H54 (cell line): ENCODE measurements at regions not wholly inside any gene's neighbourhood (a gene's known extent, or its start where the extent isn't known, plus 50 kb on each side); places are given as distances from the start of the nearest gene placed in this dataset.
"Not testable (repeated sequence)": the region's sequence is repeated elsewhere in the genome, so short reads cannot be mapped to it uniquely, and the experiment has no call there.

Experiments
- DNase-seq: peaks from one replicate; pipeline ENCODE4 v3.0.0; 2011; ENCODE audit warnings: low spot score, mixed read lengths; ENCODE audit not compliant: insufficient read length
- FAIRE-seq: peaks from 3 replicates; lab custom pipeline; 2011; peaks lifted over from hg19 to GRCh38; lab: Jason Lieb, UNC
- POLR2A ChIP-seq: IDR thresholded peaks from 2 replicates; pipeline ENCODE4 v1.6.1; 2011; ENCODE audit warnings: low read depth, mild to moderate bottlenecking, low read length

DNA sequence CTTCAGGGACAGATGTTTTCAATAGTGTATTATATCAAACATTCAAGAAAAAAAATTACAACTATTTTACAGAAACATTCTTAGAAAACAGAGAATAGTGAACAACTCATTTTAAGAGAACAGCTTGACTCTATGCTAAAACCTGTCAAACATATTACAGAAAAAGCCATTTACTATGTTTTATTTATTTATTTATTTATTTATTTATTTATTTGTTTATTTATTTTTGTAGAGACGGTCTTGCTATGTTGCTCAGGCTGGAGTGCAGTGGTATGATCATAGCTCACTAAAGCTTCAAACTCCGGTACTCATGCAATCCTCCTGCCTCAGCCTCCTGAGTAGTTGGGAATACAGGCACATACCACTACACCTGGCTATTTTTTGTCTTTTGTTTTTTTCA, 317.9 kb upstream of the HTR1E start:
- FAIRE-seq (no peak), DNase-seq (no peak)
- no peak for TF ChIP-seq POLR2A

DNA sequence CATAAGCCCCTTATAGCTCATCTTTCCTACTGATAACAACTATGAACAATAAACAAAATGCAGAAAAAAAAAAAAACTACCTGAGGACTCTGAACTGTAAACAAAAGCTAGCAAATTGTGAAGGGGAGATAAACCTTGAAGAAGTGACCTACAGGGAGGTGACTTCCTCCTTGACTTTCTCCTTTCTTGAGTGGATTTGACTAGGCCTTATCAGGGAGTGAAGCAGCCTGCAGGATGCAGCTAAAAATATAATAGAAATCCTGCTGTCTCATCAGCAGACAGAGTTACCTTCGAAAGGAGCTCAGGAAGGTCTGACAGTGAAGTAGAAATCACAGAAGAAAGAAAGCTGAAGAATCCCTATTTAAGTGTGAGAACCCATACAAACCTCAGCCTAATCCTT, 322.0 kb upstream of the HTR1E start:
- no peak for TF ChIP-seq POLR2A
- no peak for FAIRE-seq
- DNase-seq = no peak

DNA sequence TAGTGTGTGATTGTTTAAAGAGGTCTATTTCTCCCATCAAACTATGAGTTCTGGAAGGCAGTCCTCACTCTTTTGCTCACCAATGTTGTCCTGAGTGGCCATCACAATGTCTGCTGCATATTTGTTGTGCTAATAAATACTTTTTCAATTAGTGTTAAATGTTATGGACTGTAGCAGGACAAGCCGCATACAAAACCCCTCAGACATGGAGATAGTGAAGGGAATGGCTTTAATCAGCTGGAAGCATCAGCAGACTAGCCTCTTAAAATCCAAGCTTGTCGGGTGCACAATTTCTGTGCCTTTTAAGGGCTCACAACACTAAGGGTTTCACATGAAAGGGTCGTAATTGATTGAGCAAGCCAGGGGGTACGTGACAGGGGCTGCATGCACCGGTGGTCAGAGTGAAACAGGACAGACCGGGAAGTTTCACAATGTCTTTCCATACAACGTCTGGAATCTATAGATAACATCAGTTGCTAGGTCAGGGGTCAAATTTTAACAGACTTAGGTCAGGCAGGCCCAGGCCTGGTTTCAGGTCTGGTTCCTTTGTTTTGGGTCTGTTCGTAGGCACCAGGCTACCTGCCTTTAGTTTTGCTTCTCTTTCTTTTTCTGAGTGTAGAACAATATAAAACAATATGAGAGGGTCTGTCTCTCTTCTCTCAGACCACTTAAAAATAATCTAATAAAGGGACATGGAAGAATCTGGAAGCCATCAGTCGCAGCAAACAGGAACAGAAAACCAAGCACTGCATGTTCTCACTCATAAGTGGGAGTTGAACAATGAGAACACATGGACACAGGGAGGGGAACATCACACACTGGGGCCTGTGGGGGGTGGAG, 327.6 kb upstream of the HTR1E start:
- no peak for DNase-seq
- TF ChIP-seq POLR2A = no peak
- FAIRE-seq = no peak

GRCh38 chr6:86603364-86603763, 334.0 kb upstream of the HTR1E start:
- not testable (repeated sequence) for DNase-seq, FAIRE-seq

GRCh38 chr6:86602093-86602492, 335.2 kb upstream of the HTR1E start:
- DNase-seq, FAIRE-seq: not testable (repeated sequence)

- FAIRE-seq, DNase-seq: not testable (repeated sequence)
Measured at GRCh38 chr6:86598969-86599368, 338.4 kb upstream of the HTR1E start.

DNA sequence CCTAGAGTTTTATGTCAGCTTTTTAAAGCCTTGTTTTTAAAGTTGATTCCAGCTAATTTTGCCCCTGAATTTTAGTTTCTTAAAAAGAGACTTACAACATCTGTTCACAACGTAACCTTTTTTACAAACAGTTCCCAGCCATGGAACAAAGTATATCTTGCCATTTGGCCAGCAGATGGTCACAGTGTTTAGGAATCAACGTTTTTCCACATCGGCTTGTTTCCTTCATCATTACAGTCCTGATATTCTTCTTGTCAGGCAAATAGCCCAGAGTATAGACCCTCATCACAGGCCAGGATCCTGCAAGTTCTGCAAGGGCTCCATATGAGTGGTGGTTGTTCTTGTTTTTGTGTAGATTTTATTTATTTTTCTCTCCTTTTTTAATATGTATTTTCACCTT, 341.7 kb upstream of the HTR1E start:
- FAIRE-seq = no peak
- no peak for DNase-seq
- TF ChIP-seq POLR2A = no peak

GRCh38 chr6:86586195-86586594, 351.1 kb upstream of the HTR1E start:
- no peak for DNase-seq
- FAIRE-seq = no peak
- no peak for TF ChIP-seq POLR2A

DNA sequence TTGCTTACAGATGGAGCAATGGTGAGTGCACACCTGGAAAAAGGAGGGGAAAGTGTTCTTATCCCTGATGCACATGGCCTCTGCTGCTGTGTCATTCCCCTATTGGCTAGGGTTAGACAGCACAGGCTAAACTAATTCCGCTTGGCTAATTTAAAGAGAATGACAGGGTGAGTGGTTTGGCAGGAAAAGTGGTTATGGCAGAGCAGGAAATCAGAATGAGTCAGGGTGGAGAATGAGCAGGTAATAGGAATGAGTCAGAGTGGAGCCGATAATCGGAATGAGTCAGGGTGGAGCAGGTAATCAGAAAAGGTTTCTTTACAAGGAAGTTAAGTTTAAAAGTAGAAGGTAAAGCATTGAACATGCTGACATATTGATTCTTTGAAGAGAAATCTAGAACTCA, 355.5 kb upstream of the HTR1E start:
- TF ChIP-seq POLR2A = no peak
- no peak for DNase-seq
- no peak for FAIRE-seq

DNA sequence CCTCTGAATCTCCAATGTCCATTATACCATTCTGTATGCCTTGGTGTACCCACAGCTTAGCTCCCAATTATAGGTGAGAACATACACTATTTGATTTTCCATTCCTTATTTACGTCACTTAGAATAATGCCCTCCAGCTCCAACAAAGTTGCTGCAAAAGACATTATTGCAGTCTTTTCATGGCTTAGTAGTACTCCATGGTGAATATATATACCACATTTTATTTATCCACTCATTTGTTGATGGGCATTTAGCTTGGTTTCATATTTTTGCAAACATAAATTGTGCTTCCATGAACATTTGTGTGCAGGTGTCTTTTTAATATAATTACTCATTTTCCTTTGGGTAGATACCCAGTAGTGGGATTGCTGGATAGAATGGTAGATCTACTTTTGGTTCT, 374.1 kb upstream of the HTR1E start:
- no peak for TF ChIP-seq POLR2A
- FAIRE-seq (no peak), DNase-seq (no peak)

DNA sequence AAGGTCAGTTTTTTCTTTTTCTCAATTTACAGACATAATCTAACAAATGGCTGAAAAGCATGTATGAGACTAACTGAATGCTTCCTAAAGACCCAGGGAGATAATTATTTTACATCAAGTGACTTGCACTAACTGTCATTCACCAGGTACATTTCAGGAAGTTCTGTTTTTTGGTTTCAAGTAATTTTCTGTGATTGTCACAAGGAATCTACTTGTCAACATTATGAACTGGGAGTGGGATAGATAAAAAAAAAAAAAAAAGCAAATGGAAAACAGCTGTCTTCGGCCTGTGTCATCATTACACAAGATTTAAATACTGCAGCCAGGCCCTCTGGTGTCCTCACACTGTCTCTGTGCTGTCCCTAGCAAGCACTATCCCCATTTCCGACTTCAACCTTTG, 379.0 kb upstream of the HTR1E start:
- DNase-seq (no peak), FAIRE-seq (no peak)
- no peak for TF ChIP-seq POLR2A

- DNase-seq = no peak
- no peak for TF ChIP-seq POLR2A
- no peak for FAIRE-seq
Measured at GRCh38 chr6:86537292-86537861, 400.0 kb upstream of the HTR1E start.

DNA sequence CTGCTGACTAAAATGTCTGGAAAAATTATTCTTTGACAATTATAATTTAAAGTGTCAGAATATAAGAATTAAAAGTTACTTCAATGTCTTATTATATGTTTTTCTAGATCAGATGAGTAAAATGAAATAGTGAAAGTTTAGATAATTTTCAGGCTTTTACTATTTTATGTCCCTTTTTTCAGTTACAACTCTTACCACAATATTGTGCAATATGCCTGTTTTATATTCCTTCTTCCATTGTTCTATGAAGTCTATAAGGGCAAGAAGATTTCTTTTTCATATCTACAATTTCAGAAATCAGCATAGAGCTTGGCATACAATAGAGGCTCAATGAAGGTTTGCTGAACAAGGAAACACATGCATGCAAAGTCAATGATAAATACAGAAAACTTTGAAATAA, 401.2 kb upstream of the HTR1E start:
- FAIRE-seq = no peak
- DNase-seq = no peak
- no peak for TF ChIP-seq POLR2A

DNA sequence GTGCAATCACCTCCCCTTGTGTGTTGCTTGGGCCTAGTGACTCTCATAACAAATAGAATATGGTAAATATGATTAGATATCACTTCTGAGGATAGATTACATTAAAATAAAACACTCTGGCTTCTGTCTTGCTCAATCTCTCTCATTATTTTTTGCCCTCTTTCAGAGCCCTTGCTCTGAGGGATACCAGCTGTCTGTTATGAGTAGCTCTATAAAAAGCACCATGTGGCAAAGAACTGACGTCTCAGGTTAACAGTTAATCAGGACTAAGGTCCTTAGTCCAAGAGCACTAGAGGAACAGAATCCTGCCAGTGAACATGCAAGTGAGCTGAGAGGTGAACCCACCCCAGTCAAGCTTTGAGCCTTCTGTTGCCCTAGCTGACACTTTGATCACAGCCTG, 402.2 kb upstream of the HTR1E start:
- FAIRE-seq = no peak
- no peak for TF ChIP-seq POLR2A
- no peak for DNase-seq

- FAIRE-seq (no peak), DNase-seq (no peak)
- no peak for TF ChIP-seq POLR2A
Measured at GRCh38 chr6:86529635-86530034, 407.7 kb upstream of the HTR1E start.
